GM21390 (cell line): ENCODE measurements at regions not wholly inside any gene's neighbourhood (a gene's known extent, or its start where the extent isn't known, plus 50 kb on each side); places are given as distances from the start of the nearest gene placed in this dataset.

Source experiments
- ATAC-seq: cut with Tn5 transposase; IDR thresholded peaks from one replicate; pipeline ENCODE4 v1.9.1; 2021; ENCODE audit not compliant: unreplicated experiment

DNA sequence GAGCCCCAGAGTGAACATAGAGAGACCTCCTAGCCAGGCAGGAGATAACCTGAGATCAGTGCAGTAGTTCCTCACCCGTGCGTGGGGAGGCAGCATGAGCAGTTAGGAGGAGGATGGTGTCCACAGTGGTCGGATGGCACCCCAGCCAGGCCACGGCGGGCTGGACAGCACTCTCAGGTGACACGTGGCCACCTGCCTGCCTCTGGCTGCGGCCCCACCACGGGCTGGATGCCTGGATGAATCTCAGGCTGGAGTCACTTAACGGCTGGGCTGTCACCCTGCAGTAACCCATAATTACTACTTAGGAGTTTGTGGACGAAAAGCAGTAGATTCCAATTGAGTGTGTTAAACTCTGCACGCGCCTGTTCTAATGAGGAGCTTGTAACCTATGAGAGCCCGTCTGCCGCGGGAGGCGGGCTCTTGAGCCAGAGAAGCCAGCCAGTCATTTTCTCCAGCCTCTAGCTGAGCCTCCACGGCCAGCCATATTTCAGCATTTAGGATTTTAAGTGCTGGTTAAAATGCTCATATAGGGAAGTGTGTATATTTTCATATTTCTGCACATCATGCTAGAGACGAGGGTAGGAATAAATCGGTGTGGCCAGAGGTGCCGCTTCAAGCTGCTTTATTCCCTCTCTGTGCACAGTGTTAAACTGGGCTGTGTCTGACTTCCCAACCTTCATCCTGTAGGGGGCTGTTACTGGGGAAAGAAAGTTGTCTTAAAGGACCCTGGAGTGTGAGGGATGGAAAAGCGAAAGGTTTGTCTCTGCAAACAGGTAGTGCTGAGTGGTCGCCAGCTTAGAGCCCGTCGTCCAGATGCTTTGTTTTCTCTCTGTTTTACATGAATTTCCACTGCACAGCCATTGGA lies 144.0 kb downstream of the GLI2 start:
- no peak for ATAC-seq

DNA sequence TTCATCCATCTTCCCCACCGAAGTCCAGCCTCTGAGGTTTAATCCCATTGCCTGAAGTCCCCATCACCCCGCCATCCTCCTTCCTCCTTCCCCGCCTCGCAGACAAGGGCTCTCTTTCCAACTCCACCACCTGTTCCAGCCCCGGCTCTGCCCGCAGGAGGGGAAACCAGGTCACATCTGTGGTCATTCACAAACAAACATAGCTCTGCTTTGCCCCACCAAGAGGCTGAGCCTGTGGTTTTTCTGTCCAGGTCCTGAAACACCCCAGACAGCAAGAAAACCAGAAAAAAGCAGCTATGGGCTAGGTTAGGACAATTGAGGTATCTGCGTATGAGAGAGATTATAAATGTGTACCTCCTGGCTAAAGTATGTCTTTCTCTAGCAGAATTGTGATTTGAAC lies 144.7 kb downstream of the GLI2 start:
- no peak for ATAC-seq

- no peak for ATAC-seq
Measured at GRCh38 chr2:120881981-120882788, 146.5 kb downstream of the GLI2 start.

DNA sequence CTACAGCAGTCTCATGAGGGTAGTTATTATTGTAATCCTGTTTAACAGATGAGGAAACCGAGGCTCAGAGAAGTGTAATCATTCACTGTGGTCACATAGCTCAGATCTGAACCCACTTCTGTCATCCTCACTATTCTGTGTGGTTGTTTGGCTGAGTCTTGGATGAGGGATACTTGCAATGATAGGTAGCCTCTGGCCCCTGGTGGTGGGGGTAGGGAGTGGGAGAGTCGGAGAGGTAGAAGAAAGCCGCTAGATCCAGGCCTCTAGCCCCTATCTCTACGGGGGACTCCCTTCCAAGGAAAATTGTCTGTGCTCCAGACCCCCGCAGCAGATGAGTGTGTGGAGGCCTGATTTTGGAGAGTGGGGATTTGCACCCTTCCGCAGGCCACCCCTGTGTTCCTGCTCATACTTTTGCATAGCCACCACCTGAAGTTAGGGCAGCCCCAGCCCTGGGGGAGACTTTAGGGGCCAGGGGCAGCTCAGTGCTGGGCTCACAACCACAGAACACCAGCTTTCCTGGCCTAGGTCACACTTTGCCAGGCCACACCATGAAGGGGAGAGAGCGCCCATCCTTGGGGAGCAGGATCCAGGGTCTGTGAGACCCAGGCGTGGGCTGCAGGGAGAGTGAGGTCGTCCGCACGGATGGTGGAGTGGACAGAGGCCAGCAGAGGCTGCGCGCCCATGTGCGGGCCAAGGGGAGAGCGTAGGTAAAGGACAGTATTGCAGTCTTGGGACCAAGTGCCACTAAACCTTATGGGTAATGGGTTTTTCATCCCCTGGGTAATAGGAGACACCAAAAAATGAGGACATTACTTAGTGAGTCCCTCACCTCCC lies 148.2 kb downstream of the GLI2 start:
- ATAC-seq, result no peak

DNA sequence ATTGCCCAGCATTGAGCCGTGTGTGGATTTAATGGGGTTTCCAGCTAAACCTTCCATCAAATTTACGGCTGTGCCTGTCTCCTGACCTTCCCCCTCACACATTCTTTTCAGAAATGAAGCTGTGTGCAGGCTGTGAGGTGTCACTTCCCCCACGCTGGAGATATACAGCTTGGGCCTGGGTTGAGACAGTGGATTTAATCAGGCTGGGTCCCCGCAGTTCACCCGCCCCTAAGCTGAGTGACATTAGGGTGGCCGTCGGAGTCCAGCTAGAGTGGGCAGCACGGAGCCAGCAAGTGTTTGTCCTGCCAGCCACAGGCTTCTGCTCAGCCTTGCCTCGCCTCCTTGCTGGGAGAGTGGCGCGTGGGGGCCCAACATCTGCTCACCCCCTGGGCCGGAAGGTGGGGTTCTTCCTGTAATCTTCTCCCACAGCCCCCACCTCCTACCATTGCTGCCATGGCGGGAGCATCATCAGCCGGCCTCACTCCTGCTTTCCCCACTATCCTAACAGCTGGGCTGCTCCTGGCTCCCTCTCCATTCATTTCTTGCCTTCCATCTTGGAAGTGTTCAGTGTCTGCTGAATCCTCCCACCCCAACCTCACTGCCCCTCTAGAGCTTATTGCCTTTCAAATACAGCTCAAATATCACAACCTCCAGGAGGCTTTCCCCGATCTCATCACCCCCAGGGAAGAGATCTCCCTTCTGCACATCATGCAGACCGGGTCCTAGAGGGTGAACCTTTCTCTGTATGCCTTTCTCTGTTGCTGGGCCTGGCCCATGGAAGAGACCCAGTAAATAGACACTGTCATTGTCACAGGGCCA lies 149.0 kb downstream of the GLI2 start:
- ATAC-seq, result no peak

- ATAC-seq, result no peak
Measured at GRCh38 chr2:120885321-120885720, 149.7 kb downstream of the GLI2 start.

- ATAC-seq, result no peak
Measured at GRCh38 chr2:120885749-120886148, 150.1 kb downstream of the GLI2 start.

- no peak for ATAC-seq
Measured at GRCh38 chr2:120886534-120887319, 151.1 kb downstream of the GLI2 start.

DNA sequence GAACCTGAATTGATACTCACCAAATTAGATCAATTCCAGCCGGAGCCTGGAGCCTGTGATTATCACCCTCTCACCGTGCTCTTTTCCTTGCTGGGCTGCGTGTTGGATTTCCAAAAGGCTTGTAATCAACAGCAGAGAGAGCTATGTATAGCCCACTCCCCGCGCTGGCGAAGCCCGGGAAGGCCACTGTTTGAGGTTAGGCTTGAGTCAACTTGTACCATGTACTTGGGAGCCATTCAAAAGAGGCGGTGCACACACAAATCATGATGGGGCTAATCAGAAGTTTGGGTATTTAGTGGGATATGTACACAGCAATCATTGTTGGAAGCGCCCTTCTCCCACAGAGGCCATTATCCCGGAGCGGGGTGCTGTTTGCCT lies 151.6 kb downstream of the GLI2 start:
- no peak for ATAC-seq

DNA sequence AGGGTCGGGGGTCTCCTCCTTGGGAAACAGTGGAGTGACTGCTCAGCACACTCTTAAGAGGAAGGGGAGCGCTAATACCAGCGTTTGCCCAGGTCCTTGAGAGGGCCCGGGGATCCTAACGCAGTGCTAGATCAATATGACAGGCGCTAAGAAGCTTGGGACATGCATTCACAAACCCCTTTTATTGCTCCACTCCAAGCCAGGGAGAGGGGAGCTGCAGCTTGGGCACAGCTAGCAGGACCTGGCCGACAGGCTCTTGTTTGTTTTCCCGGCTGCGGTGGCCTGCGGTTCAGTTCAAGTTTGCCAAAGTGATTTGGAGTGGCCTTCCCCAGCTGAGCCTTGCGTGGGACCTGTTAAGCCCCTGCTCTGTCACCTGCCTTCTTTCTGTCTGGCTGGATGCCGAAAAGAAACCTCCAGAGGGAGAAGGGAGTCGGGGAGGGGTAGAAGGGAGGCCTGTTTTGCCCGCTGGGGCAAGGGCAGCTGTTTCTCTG lies 152.1 kb downstream of the GLI2 start:
- no peak for ATAC-seq

DNA sequence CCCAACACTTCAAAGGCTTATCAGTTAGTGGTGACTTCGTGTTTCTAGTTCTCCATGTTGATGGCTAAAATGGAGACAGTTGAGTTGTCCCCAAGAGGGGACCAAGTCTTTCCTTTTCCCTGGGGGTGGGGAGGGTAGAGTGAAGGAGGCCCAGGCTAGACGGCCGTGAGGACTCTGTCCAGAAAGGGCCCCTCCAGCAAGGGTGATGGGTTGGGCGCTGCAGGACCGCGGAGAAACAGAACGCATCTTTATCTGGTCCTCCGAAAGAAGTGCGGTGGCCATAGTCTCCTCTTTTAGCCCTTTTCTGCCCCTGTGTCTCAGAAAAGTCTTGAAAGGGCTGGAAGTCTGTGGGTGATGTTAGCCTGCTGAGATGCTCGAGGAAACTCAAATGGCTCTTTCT lies 153.2 kb downstream of the GLI2 start:
- ATAC-seq, result no peak

DNA sequence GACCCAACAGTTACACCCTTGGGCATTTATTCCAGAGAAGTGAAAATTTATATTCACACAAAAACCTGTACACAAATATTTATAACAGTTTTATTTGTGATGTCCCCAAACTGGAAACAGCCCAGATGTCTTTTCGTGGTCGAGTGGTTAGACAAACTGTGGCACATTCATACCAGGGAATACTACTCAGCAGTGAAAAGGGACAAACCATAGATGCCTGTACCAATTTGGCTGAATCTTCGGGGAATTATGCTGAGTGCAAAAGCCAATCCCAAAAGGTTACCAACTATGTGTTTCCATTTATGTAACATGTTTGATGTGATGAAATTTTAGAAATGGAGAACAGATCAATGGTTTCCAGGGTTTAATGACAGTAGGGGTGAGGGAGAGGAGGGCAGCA lies 154.3 kb downstream of the GLI2 start:
- ATAC-seq, result no peak

DNA sequence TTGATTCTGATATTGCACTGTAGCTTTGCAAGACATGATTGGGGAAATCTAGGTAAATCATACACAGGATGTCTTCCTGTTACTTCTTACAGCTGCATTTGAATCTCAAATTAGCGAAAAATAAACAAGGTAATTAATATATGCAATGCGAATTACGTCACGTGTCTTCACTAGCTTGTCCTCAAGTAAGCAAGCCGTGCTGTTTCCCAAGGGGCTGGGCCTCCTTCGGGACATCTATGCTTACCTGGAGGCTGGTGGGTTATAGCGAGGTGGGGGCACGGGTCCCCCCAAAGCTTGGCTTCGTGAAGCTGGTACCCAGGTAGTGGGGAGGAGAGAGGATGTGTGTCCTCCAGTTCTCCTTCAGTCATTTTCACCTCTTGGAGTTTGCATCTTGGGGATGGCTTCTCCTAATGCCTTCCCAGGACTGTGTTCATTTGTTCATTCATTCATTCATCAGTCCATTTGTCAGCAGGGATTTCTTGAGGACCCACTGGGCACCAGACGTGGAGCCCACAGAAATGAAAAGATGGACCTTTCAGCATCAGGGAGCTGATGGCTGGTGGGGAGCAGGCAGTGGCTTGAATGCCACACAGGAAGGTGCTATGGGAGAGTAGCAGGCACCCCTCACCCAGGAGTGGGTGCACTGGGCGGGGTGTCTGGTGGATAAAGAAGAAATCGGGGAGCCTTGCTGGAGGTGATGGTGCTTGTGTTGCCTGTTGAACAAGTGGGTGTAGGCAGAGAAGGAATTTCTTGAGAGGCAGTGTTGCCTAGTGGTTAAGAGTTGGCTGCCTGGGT lies 155.1 kb downstream of the GLI2 start:
- ATAC-seq, result no peak

DNA sequence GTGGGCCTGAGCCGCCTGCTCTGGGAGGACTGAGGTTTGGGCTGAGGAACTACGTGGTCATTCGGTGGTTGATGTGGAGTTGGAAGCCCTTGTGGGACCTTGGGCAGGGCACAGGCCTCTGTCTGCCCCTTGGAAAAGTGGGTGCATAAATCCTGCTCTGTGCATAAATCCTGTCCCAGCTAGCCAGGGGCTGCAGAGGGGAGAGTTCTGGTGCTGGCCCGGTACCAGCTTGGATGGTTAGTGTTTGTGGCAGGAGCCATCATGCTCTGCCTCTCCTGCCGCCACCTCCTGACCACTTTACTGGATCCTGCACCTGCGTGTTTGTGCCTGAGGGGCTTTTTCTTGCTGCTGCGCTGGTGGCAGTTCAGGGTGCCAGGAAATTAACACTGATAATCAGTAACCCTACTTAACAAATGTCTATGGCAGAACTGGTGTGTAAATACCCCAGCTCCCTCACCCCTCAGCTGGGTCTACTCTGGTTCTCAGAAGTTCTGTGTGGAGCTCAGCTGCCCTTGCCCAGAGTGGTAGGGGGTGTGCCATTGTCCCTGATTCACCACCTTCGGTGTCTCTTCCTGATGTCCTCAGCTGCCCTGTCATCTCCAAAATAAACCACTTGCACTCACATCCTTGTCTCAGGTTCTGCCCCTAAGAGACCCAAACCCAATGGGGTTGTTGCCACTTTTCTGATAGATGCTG lies 156.8 kb downstream of the GLI2 start:
- ATAC-seq, result no peak

- ATAC-seq, result no peak
Measured at GRCh38 chr2:120892967-120893667, 157.4 kb downstream of the GLI2 start.

DNA sequence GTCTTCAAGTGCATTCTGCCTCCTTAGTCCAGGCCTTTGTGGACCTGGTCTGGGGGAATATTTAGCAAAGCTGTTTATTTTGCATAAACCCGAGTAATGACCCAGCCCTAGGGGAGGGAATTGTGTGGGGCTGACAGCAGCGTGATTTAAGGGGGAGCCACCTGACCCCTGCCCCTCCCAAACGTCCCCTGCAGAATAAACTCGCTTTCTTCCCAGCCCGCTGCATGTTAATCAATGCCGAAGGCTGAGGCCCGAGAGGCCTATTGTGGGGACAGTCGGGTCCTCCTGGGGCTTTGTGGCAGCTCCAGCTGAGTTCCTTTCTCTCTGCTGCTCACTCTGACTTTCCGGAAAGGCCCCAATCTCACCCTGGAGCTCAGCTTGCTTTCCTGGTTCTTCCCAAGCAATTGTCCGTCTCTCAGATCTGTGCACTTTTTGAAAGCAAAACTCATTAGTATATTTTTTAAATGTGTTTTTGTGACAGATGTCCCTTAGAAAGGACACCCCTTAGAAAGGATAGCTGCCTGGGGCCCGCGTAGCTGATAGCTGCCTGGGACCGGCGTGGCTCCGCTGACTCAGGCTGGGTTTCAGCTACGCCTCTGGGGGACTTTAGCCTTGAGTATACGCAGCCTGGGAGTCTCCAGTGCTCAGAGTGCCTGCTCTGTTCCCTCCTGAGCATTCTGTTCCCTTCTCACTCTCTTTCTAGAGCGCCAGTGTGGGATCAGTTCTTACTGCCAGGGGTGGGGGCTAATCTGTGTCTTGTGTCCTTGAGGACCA lies 158.3 kb downstream of the GLI2 start:
- no peak for ATAC-seq

- ATAC-seq, result no peak
Measured at GRCh38 chr2:120894966-120895365, 159.3 kb downstream of the GLI2 start.
